HG02610 (cell line): ENCODE measurements at regions not wholly inside any gene's neighbourhood (a gene's known extent, or its start where the extent isn't known, plus 50 kb on each side); places are given as distances from the start of the nearest gene placed in this dataset.
"Not testable (repeated sequence)": the region's sequence is repeated elsewhere in the genome, so short reads cannot be mapped to it uniquely, and the experiment has no call there.

Experiments
- ATAC-seq: cut with Tn5 transposase; IDR thresholded peaks from one replicate; pipeline ENCODE4 v1.9.1; 2021; ENCODE audit warnings: mild to moderate bottlenecking, moderate library complexity; ENCODE audit not compliant: unreplicated experiment

DNA sequence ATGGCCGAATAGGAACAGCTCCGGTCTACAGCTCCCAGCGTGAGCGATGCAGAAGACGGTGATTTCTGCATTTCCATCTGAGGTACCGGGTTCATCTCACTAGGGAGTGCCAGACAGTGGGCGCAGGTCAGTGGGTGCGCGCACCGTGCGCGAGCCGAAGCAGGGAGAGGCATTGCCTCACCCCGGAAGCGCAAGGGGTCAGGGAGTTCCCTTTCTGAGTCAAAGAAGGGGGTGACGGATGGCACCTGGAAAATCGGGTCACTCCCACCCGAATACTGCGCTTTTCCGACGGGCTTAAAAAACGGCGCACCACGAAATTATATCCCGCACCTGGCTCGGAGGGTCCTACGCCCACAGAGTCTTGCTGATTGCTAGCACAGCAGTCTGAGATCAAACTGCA, 572.8 kb upstream of the AGA start:
- ATAC-seq: not testable (repeated sequence)

DNA sequence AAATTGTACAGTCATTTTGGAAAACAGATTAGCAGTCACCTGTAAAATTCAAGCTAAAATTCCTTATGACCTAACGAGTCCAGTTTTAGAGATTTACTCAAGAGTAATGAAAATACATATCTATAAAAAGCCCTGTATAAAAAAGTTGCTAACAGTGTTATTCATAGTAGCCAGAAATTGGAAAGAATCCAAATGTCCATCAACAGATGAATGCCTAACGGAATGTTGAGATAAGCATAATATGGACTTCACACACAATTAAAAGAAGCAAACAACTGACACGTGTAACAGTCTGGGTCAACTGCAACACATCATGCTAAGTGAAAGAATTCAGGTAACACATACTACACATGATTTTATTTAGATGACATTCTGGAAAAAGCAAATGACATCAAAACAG, 584.8 kb upstream of the AGA start:
- no peak for ATAC-seq

DNA sequence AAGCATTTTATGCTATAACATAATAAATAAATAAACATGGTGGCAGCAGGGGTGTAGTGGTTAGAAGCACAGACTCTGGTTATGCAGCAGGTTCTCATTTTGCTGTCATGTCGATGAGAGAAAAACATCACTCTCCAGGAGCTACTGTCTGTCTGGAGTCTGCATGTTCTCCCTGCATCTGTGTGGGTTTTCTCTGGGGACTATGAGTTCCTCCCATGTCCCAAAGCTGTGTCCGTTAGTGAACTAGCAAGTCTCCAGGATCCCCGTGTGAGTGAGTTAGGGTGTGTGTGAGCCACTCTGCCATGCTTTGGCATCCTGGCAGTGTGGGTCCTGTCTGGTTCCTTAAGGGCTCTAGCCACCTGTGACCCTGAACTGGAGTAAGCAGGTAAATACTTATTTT, 585.6 kb upstream of the AGA start:
- ATAC-seq: no peak

DNA sequence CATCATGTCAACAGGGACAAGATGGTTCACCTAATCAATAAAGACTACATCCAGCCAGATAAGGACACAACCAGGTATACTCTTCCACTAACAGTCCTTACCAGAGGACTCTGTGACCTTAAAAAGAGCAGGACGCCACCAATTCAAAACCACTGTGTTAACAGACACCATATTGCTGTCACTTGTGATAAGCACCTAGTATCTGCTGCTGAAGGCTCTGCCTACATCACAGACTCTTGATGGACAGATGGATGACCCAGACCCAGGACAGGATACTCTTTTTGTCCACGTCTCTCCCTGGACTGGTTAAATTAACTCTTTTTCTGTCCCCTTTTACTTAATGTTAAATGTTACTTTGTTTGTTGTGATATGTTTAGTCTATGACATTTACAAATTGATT, 586.2 kb upstream of the AGA start:
- no peak for ATAC-seq

DNA sequence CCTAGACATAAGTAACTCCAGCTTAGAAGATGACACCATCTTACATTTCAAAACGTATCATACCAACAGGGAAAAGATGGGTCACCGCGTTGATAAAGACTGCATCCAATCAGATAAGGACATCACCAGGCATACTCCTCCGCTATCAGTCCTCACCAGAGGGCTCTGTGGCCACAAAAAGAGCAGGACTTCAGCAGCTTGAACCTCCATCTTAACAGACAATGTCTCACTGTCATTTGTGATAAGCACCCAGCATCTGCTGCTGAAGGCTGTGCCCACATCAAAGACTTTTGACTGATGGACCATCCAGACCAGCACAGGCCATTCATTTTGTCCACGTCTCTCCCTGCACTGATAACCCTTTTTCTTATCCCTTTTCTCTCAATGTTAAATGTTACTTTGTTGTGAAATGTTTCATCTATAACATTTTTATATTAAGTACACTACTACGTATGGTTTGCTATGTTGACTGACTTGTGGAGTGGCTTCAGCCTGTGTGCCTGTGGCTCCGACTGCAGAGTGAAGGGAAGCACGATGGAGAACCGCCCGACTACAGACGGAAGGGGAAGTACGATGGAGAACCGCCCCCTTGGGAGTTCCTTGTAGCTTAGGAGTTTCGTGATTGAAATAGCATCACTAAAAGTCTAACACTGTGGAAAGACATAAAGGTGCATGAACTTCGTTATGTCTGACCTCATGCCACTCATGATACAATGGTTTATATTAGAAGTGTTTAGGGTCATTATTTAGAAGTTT, 595.4 kb upstream of the AGA start:
- ATAC-seq: no peak

DNA sequence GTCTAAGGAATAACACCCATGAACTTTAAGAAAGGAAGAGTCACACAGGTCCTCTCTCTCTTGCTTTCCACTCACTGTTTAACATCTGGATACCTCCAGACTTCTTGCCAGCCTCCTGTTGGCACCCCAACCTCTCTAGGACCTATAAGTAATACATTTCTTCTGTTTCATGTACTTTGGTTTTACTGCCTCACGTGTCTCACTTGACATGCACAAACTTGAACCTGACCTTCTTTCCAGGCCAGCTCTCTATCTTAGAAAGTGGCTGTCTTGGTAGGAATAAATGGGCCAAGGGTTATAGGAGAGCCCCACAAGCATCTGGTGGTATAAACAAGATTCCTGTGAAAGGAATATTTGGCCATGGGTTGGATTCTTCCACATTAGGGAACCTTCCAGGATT, 614.8 kb upstream of the AGA start:
- no peak for ATAC-seq

DNA sequence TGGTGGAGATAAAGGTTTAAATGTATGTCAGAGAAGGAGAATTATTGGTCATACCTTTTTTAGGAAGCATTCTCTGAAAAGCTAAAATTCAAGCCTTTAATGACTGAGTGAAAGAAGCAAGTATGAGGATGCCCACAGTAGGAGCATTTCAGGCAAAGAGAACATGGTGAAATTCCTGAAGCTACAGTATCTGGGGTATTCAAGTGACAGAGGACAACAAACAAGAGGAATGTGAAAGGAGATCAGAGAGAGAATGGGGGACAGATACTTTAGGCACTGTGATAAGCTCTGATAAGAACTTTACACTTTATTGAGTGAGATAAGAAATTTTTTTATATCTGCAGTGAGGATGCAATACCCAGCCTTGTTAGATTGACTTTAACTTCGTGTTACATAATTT, 621.3 kb upstream of the AGA start:
- ATAC-seq: no peak

DNA sequence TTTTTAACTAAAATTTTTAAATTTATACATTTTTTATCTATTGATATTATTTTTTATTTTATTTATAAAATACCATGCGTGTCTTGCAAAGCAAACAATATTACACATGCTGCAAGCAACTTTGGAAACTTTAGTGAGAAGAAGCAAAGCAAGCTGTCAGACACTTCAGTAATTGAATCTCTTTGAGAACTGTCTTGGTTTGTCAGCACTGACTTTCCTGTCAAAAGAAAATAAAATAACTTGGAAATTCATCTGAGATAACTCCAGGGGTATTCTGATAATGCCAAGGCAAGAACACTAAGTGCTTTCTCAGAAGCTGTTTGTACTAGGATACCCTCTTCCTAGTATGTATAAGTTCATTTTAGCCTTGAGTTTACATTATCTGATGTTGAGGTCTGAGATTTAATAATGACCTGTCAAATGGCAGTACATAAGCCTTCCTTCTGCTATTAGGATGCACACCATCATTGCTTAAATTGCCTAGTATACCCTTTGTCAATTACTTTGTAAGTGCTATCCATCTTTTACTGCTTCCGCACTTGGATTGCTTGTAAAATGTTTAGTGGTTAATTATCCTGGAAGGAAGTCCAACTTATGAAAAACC, 624.2 kb upstream of the AGA start:
- ATAC-seq: no peak

DNA sequence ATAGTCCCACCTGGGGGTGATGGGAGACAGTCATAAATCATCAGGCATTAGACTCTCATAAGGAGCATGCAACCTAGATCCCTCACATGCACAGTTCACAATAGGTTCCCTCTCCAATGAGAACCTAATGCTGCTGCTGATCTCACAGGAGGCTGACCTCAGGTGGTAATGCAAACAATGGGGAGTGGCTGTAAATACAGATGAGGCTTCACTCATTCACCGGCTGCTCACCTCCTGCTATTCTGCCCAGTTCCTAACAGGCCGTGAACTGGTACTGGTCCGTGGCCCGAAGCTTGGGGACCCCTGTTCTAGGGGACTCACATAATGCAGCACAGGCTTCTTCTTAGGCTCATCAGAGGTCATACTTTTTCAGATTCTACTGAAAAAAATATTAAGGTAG, 625.9 kb upstream of the AGA start:
- ATAC-seq: no peak

DNA sequence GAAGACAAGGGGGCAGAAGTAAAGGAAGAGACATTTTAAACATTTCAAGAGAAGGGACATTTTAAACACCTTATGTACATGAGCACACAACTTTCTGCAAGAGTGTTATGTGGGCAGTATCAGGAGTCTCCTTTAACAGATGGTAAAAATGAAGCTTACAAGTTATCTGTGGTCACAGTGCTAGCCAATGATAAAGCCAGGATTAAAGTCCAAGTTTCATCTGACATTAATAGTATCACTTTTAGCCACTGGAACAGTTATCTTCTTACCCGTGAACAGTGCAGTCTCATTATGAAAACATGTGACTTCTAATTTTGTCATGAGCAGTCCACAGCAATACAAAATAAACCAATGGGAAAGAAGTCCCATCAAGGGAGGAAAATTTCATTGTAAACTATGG, 627.9 kb upstream of the AGA start:
- ATAC-seq: no peak

DNA sequence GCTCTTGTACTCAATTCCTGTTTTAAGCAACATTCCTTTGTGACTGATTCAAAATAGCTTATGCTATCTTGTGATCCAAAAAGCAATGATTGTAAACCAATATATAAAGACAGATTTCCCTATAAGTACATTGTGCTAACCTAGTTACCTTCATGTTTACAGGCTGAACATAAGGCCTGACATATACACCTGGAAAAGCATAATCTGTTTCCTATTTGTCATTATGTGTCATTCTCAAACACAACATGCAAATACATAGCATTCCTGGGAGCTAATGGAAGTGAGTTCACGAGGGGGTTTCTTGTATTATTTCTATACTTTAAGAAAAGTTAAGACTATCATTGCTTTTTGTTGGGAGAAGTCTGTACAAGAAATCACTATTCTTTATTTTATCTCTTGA, 638.1 kb upstream of the AGA start:
- no peak for ATAC-seq

DNA sequence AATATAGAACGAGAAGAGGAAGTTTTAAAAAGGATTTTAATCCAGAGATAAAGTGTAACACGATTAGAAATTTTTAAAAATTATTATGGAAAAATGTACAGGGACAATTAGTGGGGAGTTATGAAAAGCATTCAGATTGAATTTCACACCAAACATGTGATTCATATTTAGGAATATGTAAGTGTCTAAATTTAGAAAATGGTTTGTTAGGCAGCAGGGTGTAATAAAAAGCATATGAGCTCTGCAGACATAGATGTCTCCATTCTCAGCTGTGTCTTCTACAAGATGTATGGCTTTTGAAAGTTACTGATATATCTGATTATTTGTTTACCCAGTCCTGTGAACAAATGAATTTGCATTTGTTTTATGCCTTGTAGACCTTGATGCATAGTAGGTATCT, 638.9 kb upstream of the AGA start:
- ATAC-seq: no peak

DNA sequence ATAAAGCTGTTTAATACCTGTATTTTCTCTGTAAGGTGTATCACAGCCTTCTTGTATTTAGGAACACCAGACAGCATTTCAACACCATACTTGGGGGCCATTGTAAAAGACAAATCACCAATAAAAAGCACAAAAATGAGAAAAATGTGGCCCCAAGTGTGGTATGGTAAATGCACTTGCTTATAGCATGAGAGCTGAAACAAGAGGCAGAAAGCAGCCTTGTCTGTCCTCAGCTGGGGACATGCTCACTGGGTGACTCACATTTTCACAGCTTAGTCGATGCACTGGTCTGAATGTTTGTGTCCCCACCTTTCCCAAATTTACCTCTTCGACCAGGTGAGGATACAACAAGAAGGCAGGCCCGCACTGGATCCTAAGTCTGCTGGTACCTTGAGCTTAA, 639.7 kb upstream of the AGA start:
- no peak for ATAC-seq

DNA sequence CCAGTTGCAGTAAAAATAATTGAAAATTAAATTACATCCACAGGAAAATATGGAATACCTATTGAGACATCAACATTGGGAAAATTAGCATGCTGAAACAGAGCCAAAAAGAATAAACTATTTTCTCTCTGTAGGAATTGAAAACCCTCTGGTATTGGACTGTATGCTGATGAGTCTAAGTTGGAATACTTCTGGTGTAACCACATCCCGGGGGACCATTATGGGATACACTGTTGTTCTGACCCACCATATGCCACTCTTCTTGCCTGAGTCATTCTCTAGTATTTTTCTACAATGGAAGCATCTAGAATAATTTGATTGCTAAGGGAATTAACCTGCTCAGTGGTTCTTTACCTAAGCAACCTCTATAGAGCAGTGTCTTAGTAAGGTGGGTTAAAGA, 640.7 kb upstream of the AGA start:
- ATAC-seq: no peak

DNA sequence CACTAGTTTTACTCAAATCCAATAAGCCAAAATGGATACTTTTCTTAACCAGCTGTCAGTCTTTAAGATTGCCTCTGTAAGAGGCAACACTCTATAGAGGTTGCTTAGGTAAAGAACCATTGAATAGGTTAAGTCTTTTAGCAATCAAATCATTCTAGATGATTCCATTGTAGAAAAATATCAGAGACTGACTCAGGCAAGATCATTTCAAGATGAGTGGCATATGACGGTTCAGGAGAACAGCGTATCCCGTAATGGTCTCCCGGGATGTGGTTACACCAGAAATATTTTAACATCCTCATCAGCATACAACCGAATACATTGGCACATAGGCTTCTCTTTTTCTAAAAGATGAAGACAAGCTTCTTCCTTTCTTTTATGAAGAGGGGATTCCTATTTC, 641.7 kb upstream of the AGA start:
- ATAC-seq: no peak

DNA sequence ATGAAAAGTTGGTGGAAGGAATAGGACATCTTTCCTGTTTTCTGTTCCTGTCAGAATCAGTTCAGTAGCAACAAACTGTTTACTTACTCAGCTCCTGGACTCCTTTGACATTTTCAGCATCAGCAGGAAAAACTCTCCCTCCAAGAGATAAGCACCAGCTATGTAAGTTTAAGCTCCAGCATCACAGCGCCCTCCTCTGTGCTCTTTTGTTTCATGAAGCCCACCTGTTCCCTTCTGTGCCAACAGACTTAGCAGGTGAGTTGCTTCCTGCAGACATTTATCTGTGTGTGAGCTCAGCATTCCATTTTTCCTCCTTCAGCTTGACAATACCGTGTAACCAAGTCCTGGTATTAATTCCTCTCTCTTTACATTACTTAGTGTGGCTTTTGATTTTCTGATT, 644.1 kb upstream of the AGA start:
- no peak for ATAC-seq

DNA sequence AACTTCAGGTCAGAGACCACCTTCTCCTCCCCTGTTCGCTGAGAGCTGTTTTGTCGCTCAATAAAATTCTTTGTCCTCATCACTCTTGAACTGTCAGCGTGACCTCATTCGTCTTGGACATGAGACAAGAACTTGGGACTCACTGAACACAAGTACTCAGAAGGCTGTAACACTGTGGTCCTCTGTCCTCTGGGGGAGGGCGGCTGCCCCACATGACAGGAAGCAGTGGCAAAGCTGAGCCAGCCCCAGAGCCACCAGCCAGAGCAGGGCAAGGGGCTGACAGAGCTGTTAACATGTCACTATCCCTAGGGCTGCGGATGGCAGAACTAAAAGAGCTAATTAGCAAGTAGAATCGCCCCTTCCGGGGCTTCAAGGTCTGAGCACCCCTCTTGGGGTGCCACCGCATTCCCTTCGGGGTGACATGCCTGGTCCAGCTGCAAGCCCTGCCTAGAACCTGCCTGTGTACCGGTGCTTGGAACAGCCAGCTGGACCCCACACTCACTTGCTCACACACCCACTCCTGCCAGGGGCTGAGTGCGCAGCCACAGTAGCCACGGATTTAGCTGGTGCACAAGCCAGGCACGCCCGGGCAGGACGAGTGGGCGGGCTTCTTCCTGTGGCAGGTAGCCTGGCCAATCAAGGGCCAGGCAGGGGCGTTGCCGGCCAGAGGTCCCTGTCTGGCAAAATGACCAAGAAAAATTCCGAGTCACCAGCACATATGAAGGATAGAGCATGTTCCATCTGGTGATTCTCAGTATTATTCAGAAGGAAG, 648.6 kb upstream of the AGA start:
- no peak for ATAC-seq

DNA sequence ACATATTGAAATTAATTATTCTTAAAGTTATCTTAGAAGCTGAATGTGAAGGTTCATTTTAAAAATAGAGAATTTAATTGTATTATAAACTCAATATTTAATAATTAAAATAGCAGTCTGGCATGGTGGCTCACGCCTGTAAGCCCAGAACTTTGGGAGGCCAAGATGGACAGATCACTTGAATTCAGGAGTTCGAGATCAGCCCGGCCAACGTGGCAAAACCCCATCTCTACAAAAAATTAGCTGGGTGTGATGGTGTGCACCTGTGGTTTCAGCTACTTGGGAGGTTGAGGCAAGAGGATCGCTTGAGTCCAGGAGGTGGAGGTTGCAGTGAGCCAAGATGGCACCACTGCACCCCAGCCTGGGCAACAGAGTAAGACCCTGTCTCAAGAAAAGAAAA, 659.9 kb upstream of the AGA start:
- no peak for ATAC-seq

DNA sequence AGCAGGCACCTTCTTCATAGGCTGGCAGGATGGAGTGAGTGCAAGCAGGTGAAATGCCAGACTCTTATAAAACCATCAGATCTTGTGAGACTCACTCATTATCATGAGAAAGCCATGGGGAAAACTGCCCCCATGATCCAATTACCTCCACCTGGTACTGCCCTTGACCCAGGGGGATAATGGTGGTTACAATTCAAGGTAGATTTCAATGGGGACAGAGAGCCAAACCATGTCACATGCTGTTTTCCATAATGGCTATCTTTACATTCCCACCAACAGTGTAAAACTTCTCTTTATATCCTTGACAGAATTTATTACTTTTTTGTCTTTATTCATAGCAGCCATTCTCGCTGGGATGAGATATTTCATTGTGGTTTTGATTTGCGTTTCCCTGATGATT, 663.0 kb upstream of the AGA start:
- ATAC-seq: no peak

DNA sequence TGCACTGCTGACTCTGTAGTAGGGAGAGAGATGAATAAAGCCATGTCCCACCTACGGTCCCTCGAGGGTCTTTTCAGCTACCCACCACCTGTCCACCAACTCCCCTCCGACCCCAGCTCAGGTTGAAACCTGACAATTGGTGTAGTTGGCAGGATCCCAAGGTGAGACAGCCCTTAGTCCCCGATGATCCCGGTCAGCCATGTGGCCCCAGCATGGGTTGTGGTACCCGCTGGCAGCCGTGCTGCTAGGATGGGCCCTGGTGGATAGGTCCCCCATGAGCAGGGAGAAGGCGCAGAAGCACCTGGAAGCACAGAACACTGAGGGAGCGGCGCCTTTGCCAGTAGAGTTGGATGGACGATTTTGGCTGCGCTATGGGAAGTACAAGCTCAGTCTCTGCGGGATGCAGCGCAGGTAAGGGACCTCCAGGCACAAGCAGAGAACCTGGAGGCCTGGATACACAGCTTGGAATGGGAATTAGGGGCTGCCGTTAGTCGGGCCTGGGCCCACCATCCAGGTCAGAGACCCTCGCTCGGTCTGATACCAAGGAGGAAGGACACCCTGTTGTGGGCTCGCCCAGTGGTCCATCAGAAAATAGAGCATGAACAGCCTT, 694.6 kb upstream of the AGA start:
- ATAC-seq: no peak

DNA sequence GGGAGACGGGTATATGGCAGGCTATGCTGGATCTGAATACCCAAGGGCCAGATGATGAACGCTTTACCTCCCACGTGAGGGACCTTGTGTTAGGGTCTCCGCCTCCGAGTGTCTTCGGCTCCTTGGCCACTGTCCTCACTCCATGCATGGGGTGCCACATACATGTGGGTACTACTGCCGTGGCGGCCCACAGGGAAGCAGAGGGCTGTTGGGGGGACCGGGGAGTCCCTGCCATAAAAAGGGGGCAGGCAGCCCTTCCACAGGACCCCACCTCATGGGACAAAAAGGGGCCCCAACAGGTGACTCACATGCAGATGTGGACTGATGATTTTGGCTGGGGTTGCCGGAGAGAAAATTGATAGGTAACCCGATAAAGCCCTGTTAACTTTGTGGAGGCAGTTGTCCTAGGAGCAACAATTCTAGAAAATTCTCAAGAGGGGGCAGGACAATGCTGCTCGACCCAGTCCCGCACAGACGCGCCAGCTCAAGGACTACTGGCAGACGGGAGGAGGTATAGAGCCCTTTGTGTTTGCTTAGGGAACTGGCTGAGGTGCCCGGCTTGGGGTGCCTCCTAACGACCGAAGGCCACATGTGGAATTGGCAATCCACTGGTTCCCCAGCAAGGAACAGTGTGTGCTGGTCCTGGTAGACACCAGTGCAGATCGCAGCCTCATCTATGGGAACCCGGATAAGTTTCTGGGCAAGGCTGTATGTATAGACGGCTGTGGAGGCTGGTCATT, 695.7 kb upstream of the AGA start:
- ATAC-seq: no peak
